HCT116 (cell line): ENCODE measurements at regions not wholly inside any gene's neighbourhood (a gene's known extent, or its start where the extent isn't known, plus 50 kb on each side); places are given as distances from the start of the nearest gene placed in this dataset.

ENCODE experiments used
- ATAC-seq: fragments of 200-7000 bp; cut with Tn5 transposase; 2 replicates; pipeline ENCODE4 v1.9.1; 2020; ENCODE audit warnings: mild to moderate bottlenecking, moderate library complexity
- BruUV-seq: library from RNA; stranded (reverse); fragments of 400-500 nt; replicated peaks from 2 replicates; lab custom pipeline; 2021; lab: Mats Ljungman, UMichigan
- CTCF ChIA-PET: fragments of 300-600 bp; sonication (Branson Sonifier 250); formaldehyde crosslinking; loops from one replicate; lab custom pipeline; 2021; ENCODE audit warnings: antibody characterized with exemption; lab: Charles Lee
- POLR2A ChIA-PET: fragments of 300-600, 350-600 bp; sonication (Branson Sonifier 250); formaldehyde crosslinking; loops from one replicate; lab custom pipeline; 2021; ENCODE audit warnings: antibody characterized with exemption; lab: Charles Lee
- RAD21 ChIA-PET, 2 experiments: fragments of 300-600 bp; sonication (Branson Sonifier 250); formaldehyde crosslinking; loops; one replicate each; lab custom pipeline; 2023; ENCODE audit warnings: low total read pairs in 2 of 2; ENCODE audit not compliant: uncharacterized antibody in 2 of 2, unreplicated experiment in 2 of 2, low non-redundant PET in 1 of 2; lab: Charles Lee
- DNase-seq: peaks from one replicate; pipeline ENCODE4 v3.0.0-alpha.2; 2010; ENCODE audit warnings: low read depth, low spot score
- H2AFZ ChIP-seq: fragments of 200-600 bp; shearing (Covaris generic), sonication (generic); 2 replicates; pipeline ENCODE4 v1.6.1; 2017; ENCODE audit warnings: low read depth, mixed run types, mixed read lengths, antibody characterized with exemption, low read length; ENCODE audit not compliant: poor library complexity, severe bottlenecking
- H3K27ac ChIP-seq: 2 replicates; pipeline ENCODE4 v1.5.1; 2012; ENCODE audit warnings: low read depth, low read length
- H3K27me3 ChIP-seq: fragments of 200-600 bp; sonication (generic); 2 replicates; pipeline ENCODE4 v1.6.1; 2016; ENCODE audit warnings: mixed run types, low read length, mixed read lengths; ENCODE audit not compliant: insufficient read depth
- H3K36me3 ChIP-seq, 2 experiments: fragments of 200-500 bp in 1 of 2; fragments of 200-600 bp in 1 of 2; sonication (Bioruptor generic) in 1 of 2; sonication (generic) in 1 of 2; 2 replicates each; pipeline versions ENCODE4 v1.5.1 to v1.6.1; 2014 to 2016; ENCODE audit warnings: low read length in 2 of 2, inconsistent platforms in 1 of 2, mixed read lengths in 1 of 2, mixed run types in 1 of 2; ENCODE audit not compliant: insufficient read depth in 2 of 2, control insufficient read depth in 1 of 2
- H3K4me1 ChIP-seq, 2 experiments: fragments of 200-600 bp in 1 of 2; sonication (generic) in 1 of 2; 2 replicates each; pipeline versions ENCODE4 v1.5.1 to v1.6.1; 2012 to 2017; ENCODE audit warnings: low read length in 2 of 2, inconsistent platforms in 1 of 2, mild to moderate bottlenecking in 1 of 2, mixed read lengths in 1 of 2, mixed run types in 1 of 2, moderate library complexity in 1 of 2; ENCODE audit not compliant: insufficient read depth in 2 of 2, control insufficient read depth in 1 of 2
- H3K4me2 ChIP-seq: fragments of 200-600 bp; sonication (generic); 2 replicates; pipeline ENCODE4 v1.6.1; 2017; ENCODE audit warnings: mixed run types, low read length, mixed read lengths
- H3K4me3 ChIP-seq, 2 experiments: fragments of 200-600 bp in 1 of 2; sonication (generic) in 1 of 2; replicated peaks in 1 of 2; 2 replicates each; pipeline ENCODE4 v1.5.1; 2011 to 2016; ENCODE audit warnings: low read length in 2 of 2, control low read depth in 1 of 2, low read depth in 1 of 2, mild to moderate bottlenecking in 1 of 2, mixed read lengths in 1 of 2, mixed run types in 1 of 2
- H3K79me2 ChIP-seq: fragments of 200-600 bp; sonication (generic); 2 replicates; pipeline ENCODE4 v1.6.1; 2017; ENCODE audit warnings: mild to moderate bottlenecking, mixed run types, low read length, moderate library complexity, mixed read lengths; ENCODE audit not compliant: insufficient read depth
- H3K9ac ChIP-seq: fragments of 200-600 bp; sonication (generic); 2 replicates; pipeline ENCODE4 v1.6.1; 2016; ENCODE audit warnings: low read length, mixed read lengths
- H3K9me2 ChIP-seq: fragments of 200-600 bp; sonication (generic), shearing (Covaris generic); 2 replicates; pipeline ENCODE4 v1.6.1; 2017; ENCODE audit warnings: mixed run types, mild to moderate bottlenecking, moderate library complexity; ENCODE audit not compliant: insufficient read depth
- H3K9me3 ChIP-seq, 2 experiments: fragments of 200-500 bp in 1 of 2; fragments of 200-600 bp in 1 of 2; sonication (Bioruptor generic) in 1 of 2; sonication (generic) in 1 of 2; 2 replicates each; pipeline ENCODE4 v1.6.1; 2014 to 2017; ENCODE audit warnings: low read length in 2 of 2, mixed read lengths in 2 of 2, inconsistent platforms in 1 of 2, low read depth in 1 of 2, mild to moderate bottlenecking in 1 of 2, mixed run types in 1 of 2, moderate library complexity in 1 of 2; ENCODE audit not compliant: control insufficient read depth in 1 of 2, insufficient read depth in 1 of 2
- H4K20me1 ChIP-seq: fragments of 200-600 bp; sonication (generic), shearing (Covaris generic); 2 replicates; pipeline ENCODE4 v1.6.1; 2017; ENCODE audit warnings: mixed run types, mild to moderate bottlenecking, moderate library complexity; ENCODE audit not compliant: insufficient read depth
- ATF3 ChIP-seq: IDR thresholded peaks from 2 replicates; pipeline ENCODE4 v1.6.1; 2012
- CEBPB ChIP-seq: IDR thresholded peaks from 2 replicates; pipeline ENCODE4 v1.6.1; 2012; ENCODE audit warnings: low read depth
- CTCF ChIP-seq, 3 experiments: fragments of 200-600 bp in 1 of 3; sonication (generic) in 1 of 3; IDR thresholded peaks in 2 of 3; conservative IDR thresholded peaks in 1 of 3; 2 replicates each; pipeline ENCODE4 v1.5.1; 2012 to 2017; ENCODE audit warnings: low read depth in 2 of 3, low read length in 2 of 3, antibody characterized with exemption in 1 of 3, borderline replicate concordance in 1 of 3, control low read depth in 1 of 3, mild to moderate bottlenecking in 1 of 3, mixed read lengths in 1 of 3, mixed run types in 1 of 3, moderate library complexity in 1 of 3; ENCODE audit not compliant: insufficient read depth in 1 of 3
- ELF1 ChIP-seq: IDR thresholded peaks from 2 replicates; pipeline ENCODE4 v1.6.1; 2012; ENCODE audit warnings: low read depth, borderline replicate concordance
- FOSL1 ChIP-seq: IDR thresholded peaks from 2 replicates; pipeline ENCODE4 v1.6.1; 2012; ENCODE audit warnings: low read depth
- JUND ChIP-seq: IDR thresholded peaks from 2 replicates; pipeline ENCODE4 v1.6.1; 2012
- MAX ChIP-seq: IDR thresholded peaks from 2 replicates; pipeline ENCODE4 v1.6.1; 2012
- POLR2A ChIP-seq: IDR thresholded peaks from 2 replicates; pipeline ENCODE4 v1.7.0; 2011; ENCODE audit warnings: borderline replicate concordance; ENCODE audit not compliant: insufficient read depth, insufficient read length; ENCODE audit errors: extremely low read depth
- POLR2AphosphoS5 ChIP-seq: IDR thresholded peaks from 2 replicates; pipeline ENCODE4 v1.6.1; 2011; ENCODE audit warnings: mild to moderate bottlenecking, low read depth, low read length, moderate library complexity
- RAD21 ChIP-seq: IDR thresholded peaks from 2 replicates; pipeline ENCODE4 v1.6.1; 2012; ENCODE audit warnings: low read depth, mild to moderate bottlenecking
- REST ChIP-seq: IDR thresholded peaks from 2 replicates; pipeline ENCODE4 v1.6.1; 2012; ENCODE audit warnings: low read depth
- SIN3A ChIP-seq: IDR thresholded peaks from 2 replicates; pipeline ENCODE4 v1.6.1; 2012; ENCODE audit warnings: low read depth
- SP1 ChIP-seq: IDR thresholded peaks from 2 replicates; pipeline ENCODE4 v1.6.1; 2012; ENCODE audit warnings: low read depth
- SRF ChIP-seq: IDR thresholded peaks from 2 replicates; pipeline ENCODE4 v1.6.1; 2012; ENCODE audit warnings: low read depth
- TCF7L2 ChIP-seq: IDR thresholded peaks from 2 replicates; pipeline ENCODE4 v1.7.0; 2011; ENCODE audit warnings: borderline replicate concordance, inconsistent platforms; ENCODE audit not compliant: insufficient read depth, insufficient read length; ENCODE audit errors: extremely low read depth
- ZBTB33 ChIP-seq: IDR thresholded peaks from 2 replicates; pipeline ENCODE4 v1.6.1; 2011; ENCODE audit warnings: mild to moderate bottlenecking, low read length, moderate library complexity; ENCODE audit not compliant: insufficient replicate concordance; ENCODE audit errors: extremely low read depth
- ZFX ChIP-seq: fragments of 450-650 bp; IDR thresholded peaks from 2 replicates; pipeline ENCODE4 v1.6.1; 2017
- ZNF274 ChIP-seq: fragments of 200-500 bp; sonication (Bioruptor generic); IDR thresholded peaks from 2 replicates; pipeline ENCODE4 v1.6.1; 2014; ENCODE audit warnings: mild to moderate bottlenecking, low read depth, low read length, inconsistent platforms
- intact Hi-C: fragments of 100-400 bp; cut with micrococcal nuclease; formaldehyde crosslinking; loops from 2 replicates; pipeline ENCODE4 v1.10.0; 2022

- TF ChIP-seq CTCF (IDR thresholded peaks at IDR 0.05 in 2 of 3, conservative IDR thresholded peaks at IDR 0.05 in 1 of 3; ENCODE audit: borderline replicate concordance in 1 of 3, insufficient read depth in 1 of 3, low read depth in 2 of 3, low read length in 2 of 3) (no peak), FOSL1 (no peak), ZFX (no peak), POLR2AphosphoS5 (no peak)
Measured at GRCh38 chr6:125491860-125492618, 190.3 kb upstream of the HDDC2 start (continued).

- Histone ChIP-seq H3K27ac (no peak overlapping the region), H3K79me2 (no peaks in the 10 kb centered on the region), H3K9me3 (no peaks in the 10 kb centered on the region), H3K4me1 (no peaks in the 10 kb centered on the region), H3K9ac (no peak overlapping the region), H2AFZ (no peak overlapping the region), H4K20me1 (no peaks in the 10 kb centered on the region), H3K27me3 (peaks cover 55% of the 10 kb centered on the region), H3K9me2 (no peaks in the 10 kb centered on the region), H3K4me2 (no peak overlapping the region), H3K36me3 (no peaks in the 10 kb centered on the region), H3K4me3 (no peak overlapping the region)
- no peak for DNase-seq
- POLR2A ChIA-PET = no interaction called here
- intact Hi-C loops = no loop called here
- CTCF ChIA-PET = no interaction called here
- no peak for ATAC-seq
- RAD21 ChIA-PET = no interaction called here
- no TSS peak for BruUV-seq
- no peak for TF ChIP-seq POLR2A
- no peak for TF ChIP-seq ELF1
- TF ChIP-seq ATF3 = no peak
- no peak for TF ChIP-seq SP1
- no peak for TF ChIP-seq RAD21
- no peak for TF ChIP-seq JUND
- TF ChIP-seq MAX = no peak
- TF ChIP-seq SRF = no peak
- no peak for TF ChIP-seq POLR2AphosphoS5
- no peak for TF ChIP-seq FOSL1
- TF ChIP-seq ZFX = no peak
- TF ChIP-seq CEBPB = no peak
- TF ChIP-seq ZBTB33 = no peak
- no peak for TF ChIP-seq ZNF274
- TF ChIP-seq TCF7L2 = no peak
- no peak for TF ChIP-seq SIN3A
- TF ChIP-seq REST = no peak
Measured at GRCh38 chr6:125498606-125499005, 196.8 kb upstream of the HDDC2 start.
